ENCODE measurements at regions not wholly inside any gene's neighbourhood (a gene's known extent, or its start where the extent isn't known, plus 50 kb on each side); places are given as distances from the start of the nearest gene placed in this dataset.

- no peaks in the 10 kb centered on the region for H3K36me3 ChIP-seq (ENCODE audit: control insufficient read depth in 2 of 2, insufficient read depth in 2 of 2, low read length in 1 of 2)
- H3K4me1 ChIP-seq (ENCODE audit: control insufficient read depth in 2 of 2, insufficient read depth in 2 of 2, low read length in 1 of 2) = peaks cover 0 to 3% of the 10 kb centered on the region in 2 donors
- no peaks in the 10 kb centered on the region for H3K27me3 ChIP-seq (ENCODE audit: control insufficient read depth in 1 of 2, insufficient read depth in 2 of 2, low read length in 2 of 2)
- no peaks in the 10 kb centered on the region for H3K9me3 ChIP-seq (ENCODE audit: control insufficient read depth in 2 of 2, insufficient read depth in 1 of 2, low read depth in 1 of 2, low read length in 1 of 2)
- 79 to 80% methylated on average over 10 of the region's 10 CpGs for WGBS, 2 donors
- H3K4me3 ChIP-seq (ENCODE audit: low read depth in 1 of 2, low read length in 2 of 2) = no peak overlapping the region
- H3K27ac ChIP-seq (ENCODE audit: low read depth in 2 of 2, low read length in 1 of 2) = no peak overlapping the region
These were observed 234.9 kb downstream of the TEX29 start for GRCh38 chr13:111555268-111555808.

DNA sequence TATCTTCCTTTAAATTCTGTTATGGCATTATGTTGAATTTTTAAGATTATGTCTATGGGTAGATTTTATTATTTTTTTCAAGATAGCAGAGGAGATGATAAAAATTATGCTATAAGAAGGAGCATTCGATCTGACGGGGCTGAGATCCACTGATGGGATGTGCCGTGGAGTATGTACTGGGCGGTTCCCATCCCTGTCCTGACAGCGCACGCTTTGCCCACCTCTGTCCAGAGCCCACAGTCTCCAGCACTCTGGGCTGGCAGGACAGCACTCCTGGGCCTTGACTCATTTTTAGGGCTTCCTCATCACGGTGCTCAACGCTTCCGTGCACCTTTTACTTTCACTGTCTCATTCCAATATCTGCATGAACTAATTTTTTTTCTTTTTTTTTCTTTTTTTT, 235.5 kb downstream of the TEX29 start:
- no peaks in the 10 kb centered on the region for H3K27me3 ChIP-seq (ENCODE audit: control insufficient read depth in 1 of 2, insufficient read depth in 2 of 2, low read length in 2 of 2)
- H3K36me3 ChIP-seq (ENCODE audit: control insufficient read depth in 2 of 2, insufficient read depth in 2 of 2, low read length in 1 of 2) = no peaks in the 10 kb centered on the region
- 93 to 94% methylated on average over 9 of the region's 9 CpGs for WGBS, 2 donors
- H3K4me3 ChIP-seq (ENCODE audit: low read depth in 1 of 2, low read length in 2 of 2) = no peak overlapping the region
- no peak overlapping the region for H3K27ac ChIP-seq (ENCODE audit: low read depth in 2 of 2, low read length in 1 of 2)
- H3K4me1 ChIP-seq (ENCODE audit: control insufficient read depth in 2 of 2, insufficient read depth in 2 of 2, low read length in 1 of 2) = peaks cover 0 to 3% of the 10 kb centered on the region in 2 donors
- no peaks in the 10 kb centered on the region for H3K9me3 ChIP-seq (ENCODE audit: control insufficient read depth in 2 of 2, insufficient read depth in 1 of 2, low read depth in 1 of 2, low read length in 1 of 2)

- Histone ChIP-seq H3K36me3 (ENCODE audit: control insufficient read depth in 2 of 2, insufficient read depth in 2 of 2, low read length in 1 of 2) (no peaks in the 10 kb centered on the region), H3K4me1 (ENCODE audit: control insufficient read depth in 2 of 2, insufficient read depth in 2 of 2, low read length in 1 of 2) (peaks cover 0 to 3% of the 10 kb centered on the region in 2 donors), H3K9me3 (ENCODE audit: control insufficient read depth in 2 of 2, insufficient read depth in 1 of 2, low read depth in 1 of 2, low read length in 1 of 2) (no peaks in the 10 kb centered on the region), H3K27me3 (ENCODE audit: control insufficient read depth in 1 of 2, insufficient read depth in 2 of 2, low read length in 2 of 2) (no peaks in the 10 kb centered on the region), H3K27ac (ENCODE audit: low read depth in 2 of 2, low read length in 1 of 2) (no peak overlapping the region), H3K4me3 (ENCODE audit: low read depth in 1 of 2, low read length in 2 of 2) (no peak overlapping the region)
- WGBS, 2 donors = 87 to 91% methylated on average over 13 of the region's 13 CpGs
These were observed 236.1 kb downstream of the TEX29 start for GRCh38 chr13:111556496-111556895.

GRCh38 chr13:111557921-111558699, 237.7 kb downstream of the TEX29 start:
- Histone ChIP-seq H3K9me3 (ENCODE audit: control insufficient read depth in 2 of 2, insufficient read depth in 1 of 2, low read depth in 1 of 2, low read length in 1 of 2) (no peaks in the 10 kb centered on the region), H3K4me3 (ENCODE audit: low read depth in 1 of 2, low read length in 2 of 2) (no peak overlapping the region), H3K36me3 (ENCODE audit: control insufficient read depth in 2 of 2, insufficient read depth in 2 of 2, low read length in 1 of 2) (no peaks in the 10 kb centered on the region), H3K27ac (ENCODE audit: low read depth in 2 of 2, low read length in 1 of 2) (no peak overlapping the region), H3K4me1 (ENCODE audit: control insufficient read depth in 2 of 2, insufficient read depth in 2 of 2, low read length in 1 of 2) (no peaks in the 10 kb centered on the region), H3K27me3 (ENCODE audit: control insufficient read depth in 1 of 2, insufficient read depth in 2 of 2, low read length in 2 of 2) (no peaks in the 10 kb centered on the region)
- WGBS, 2 donors = 88 to 92% methylated on average over 19 of the region's 19 CpGs

GRCh38 chr13:111558700-111559088, 238.3 kb downstream of the TEX29 start:
- no peak overlapping the region for H3K4me3 ChIP-seq (ENCODE audit: low read depth in 1 of 2, low read length in 2 of 2)
- H3K36me3 ChIP-seq (ENCODE audit: control insufficient read depth in 2 of 2, insufficient read depth in 2 of 2, low read length in 1 of 2) = no peaks in the 10 kb centered on the region
- no peaks in the 10 kb centered on the region for H3K27me3 ChIP-seq (ENCODE audit: control insufficient read depth in 1 of 2, insufficient read depth in 2 of 2, low read length in 2 of 2)
- no peak overlapping the region for H3K27ac ChIP-seq (ENCODE audit: low read depth in 2 of 2, low read length in 1 of 2)
- WGBS, 2 donors = 84 to 85% methylated on average over 16 of the region's 16 CpGs
- no peaks in the 10 kb centered on the region for H3K9me3 ChIP-seq (ENCODE audit: control insufficient read depth in 2 of 2, insufficient read depth in 1 of 2, low read depth in 1 of 2, low read length in 1 of 2)
- no peaks in the 10 kb centered on the region for H3K4me1 ChIP-seq (ENCODE audit: control insufficient read depth in 2 of 2, insufficient read depth in 2 of 2, low read length in 1 of 2)

- no peak overlapping the region for H3K27ac ChIP-seq (ENCODE audit: low read depth in 2 of 2, low read length in 1 of 2)
- H3K36me3 ChIP-seq (ENCODE audit: control insufficient read depth in 2 of 2, insufficient read depth in 2 of 2, low read length in 1 of 2) = no peaks in the 10 kb centered on the region
- H3K4me3 ChIP-seq (ENCODE audit: low read depth in 1 of 2, low read length in 2 of 2) = no peak overlapping the region
- no peaks in the 10 kb centered on the region for H3K9me3 ChIP-seq (ENCODE audit: control insufficient read depth in 2 of 2, insufficient read depth in 1 of 2, low read depth in 1 of 2, low read length in 1 of 2)
- no peaks in the 10 kb centered on the region for H3K27me3 ChIP-seq (ENCODE audit: control insufficient read depth in 1 of 2, insufficient read depth in 2 of 2, low read length in 2 of 2)
- no peaks in the 10 kb centered on the region for H3K4me1 ChIP-seq (ENCODE audit: control insufficient read depth in 2 of 2, insufficient read depth in 2 of 2, low read length in 1 of 2)
- 56 to 58% methylated on average over 26 of the region's 26 CpGs for WGBS, 2 donors
These were observed 239.4 kb downstream of the TEX29 start for GRCh38 chr13:111559612-111560403.

- Histone ChIP-seq H3K4me1 (ENCODE audit: control insufficient read depth in 2 of 2, insufficient read depth in 2 of 2, low read length in 1 of 2) (no peaks in the 10 kb centered on the region), H3K27ac (ENCODE audit: low read depth in 2 of 2, low read length in 1 of 2) (no peak overlapping the region), H3K36me3 (ENCODE audit: control insufficient read depth in 2 of 2, insufficient read depth in 2 of 2, low read length in 1 of 2) (no peaks in the 10 kb centered on the region), H3K9me3 (ENCODE audit: control insufficient read depth in 2 of 2, insufficient read depth in 1 of 2, low read depth in 1 of 2, low read length in 1 of 2) (no peaks in the 10 kb centered on the region), H3K4me3 (ENCODE audit: low read depth in 1 of 2, low read length in 2 of 2) (no peak overlapping the region), H3K27me3 (ENCODE audit: control insufficient read depth in 1 of 2, insufficient read depth in 2 of 2, low read length in 2 of 2) (no peaks in the 10 kb centered on the region)
- 83 to 87% methylated on average over 16 of the region's 16 CpGs for WGBS, 2 donors
These were observed 240.8 kb downstream of the TEX29 start for GRCh38 chr13:111561091-111561781.

DNA sequence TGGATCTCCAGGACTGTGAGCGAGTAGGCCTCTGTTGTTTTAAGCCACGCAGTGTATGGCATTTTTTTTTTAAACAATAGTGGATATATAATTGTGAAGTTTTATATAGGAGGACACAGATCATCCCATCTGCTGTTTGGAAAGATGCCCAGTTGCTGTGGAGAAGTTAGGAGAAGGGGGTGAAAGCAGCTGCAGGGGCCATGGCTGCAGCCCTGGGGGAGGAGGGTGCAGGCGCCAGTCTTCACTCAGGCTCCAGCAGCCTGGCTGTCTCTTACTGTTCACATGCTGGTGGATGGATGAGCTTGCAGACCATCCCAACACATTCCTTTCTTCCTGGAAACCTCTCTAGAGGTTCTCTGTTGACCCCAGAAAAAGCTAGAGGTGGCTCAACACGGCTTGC, 242.3 kb downstream of the TEX29 start:
- H3K9me3 ChIP-seq (ENCODE audit: control insufficient read depth in 2 of 2, insufficient read depth in 1 of 2, low read depth in 1 of 2, low read length in 1 of 2) = peaks cover 0 to 2% of the 10 kb centered on the region in 2 donors
- no peak overlapping the region for H3K4me3 ChIP-seq (ENCODE audit: low read depth in 1 of 2, low read length in 2 of 2)
- H3K36me3 ChIP-seq (ENCODE audit: control insufficient read depth in 2 of 2, insufficient read depth in 2 of 2, low read length in 1 of 2) = no peaks in the 10 kb centered on the region
- H3K27ac ChIP-seq (ENCODE audit: low read depth in 2 of 2, low read length in 1 of 2) = no peak overlapping the region
- H3K4me1 ChIP-seq (ENCODE audit: control insufficient read depth in 2 of 2, insufficient read depth in 2 of 2, low read length in 1 of 2) = no peaks in the 10 kb centered on the region
- no peaks in the 10 kb centered on the region for H3K27me3 ChIP-seq (ENCODE audit: control insufficient read depth in 1 of 2, insufficient read depth in 2 of 2, low read length in 2 of 2)
- 78% methylated on average over 4 of the region's 4 CpGs for WGBS, 2 donors

DNA sequence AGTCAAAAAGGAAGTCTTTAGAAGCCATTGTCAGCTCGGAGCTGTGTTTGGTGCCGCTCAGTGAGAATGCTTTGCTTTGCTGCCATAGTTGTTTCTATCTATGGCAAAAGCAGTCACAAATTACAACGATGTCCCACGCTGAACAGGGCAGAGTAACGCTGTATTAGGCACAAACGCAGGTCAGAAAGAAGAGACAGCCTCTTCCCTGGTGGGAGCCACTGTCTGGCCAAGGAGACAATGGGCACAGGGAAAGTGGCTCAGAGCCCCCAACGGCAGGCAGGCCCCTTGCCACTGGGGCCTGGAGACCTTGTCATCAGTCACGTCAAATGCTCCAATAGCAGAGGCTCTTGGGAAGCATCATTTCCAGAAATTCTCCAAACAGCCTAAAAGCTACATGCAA, 244.2 kb downstream of the TEX29 start:
- no peaks in the 10 kb centered on the region for H3K36me3 ChIP-seq (ENCODE audit: control insufficient read depth in 2 of 2, insufficient read depth in 2 of 2, low read length in 1 of 2)
- no peaks in the 10 kb centered on the region for H3K27me3 ChIP-seq (ENCODE audit: control insufficient read depth in 1 of 2, insufficient read depth in 2 of 2, low read length in 2 of 2)
- WGBS, 2 donors = 61 to 65% methylated on average over 8 of the region's 8 CpGs
- H3K4me3 ChIP-seq (ENCODE audit: low read depth in 1 of 2, low read length in 2 of 2) = no peak overlapping the region
- peaks cover 0 to 14% of the 10 kb centered on the region in 2 donors for H3K9me3 ChIP-seq (ENCODE audit: control insufficient read depth in 2 of 2, insufficient read depth in 1 of 2, low read depth in 1 of 2, low read length in 1 of 2)
- no peaks in the 10 kb centered on the region for H3K4me1 ChIP-seq (ENCODE audit: control insufficient read depth in 2 of 2, insufficient read depth in 2 of 2, low read length in 1 of 2)
- H3K27ac ChIP-seq (ENCODE audit: low read depth in 2 of 2, low read length in 1 of 2) = no peak overlapping the region

Data from esophagus (tissue), 2 donors.